Urothelium cell line (cell line): ENCODE measurements at regions not wholly inside any gene's neighbourhood (a gene's known extent, or its start where the extent isn't known, plus 50 kb on each side); places are given as distances from the start of the nearest gene placed in this dataset.
"Not testable (repeated sequence)": the region's sequence is repeated elsewhere in the genome, so short reads cannot be mapped to it uniquely, and the experiment has no call there.

ENCODE experiments used
- DNase-seq: peaks from one replicate; pipeline ENCODE4 v3.0.0; 2011; ENCODE audit warnings: low spot score, mixed read lengths
- FAIRE-seq: peaks from 2 replicates; lab custom pipeline; 2011; peaks lifted over from hg19 to GRCh38; lab: Jason Lieb, UNC

GRCh38 chr10:35979116-35979515 is 337.0 kb upstream of the FZD8 start:
- FAIRE-seq (peak; percentile 48), DNase-seq (no peak)

GRCh38 chr10:35973912-35974591 is 332.0 kb upstream of the FZD8 start:
- DNase-seq, result not testable (repeated sequence)
- FAIRE-seq, result peak; percentile 53

GRCh38 chr10:35972275-35972674 is 330.2 kb upstream of the FZD8 start:
- no peak for DNase-seq
- FAIRE-seq, result no peak

- no peak for DNase-seq
These were observed 329.3 kb upstream of the FZD8 start for GRCh38 chr10:35971397-35971796.

GRCh38 chr10:35963685-35964084 is 321.6 kb upstream of the FZD8 start:
- no peak for DNase-seq
- no peak for FAIRE-seq

More at GRCh38 chr10:35971397-35971796, 329.3 kb upstream of the FZD8 start:
- no peak for FAIRE-seq

- DNase-seq, result no peak
- no peak for FAIRE-seq
These were observed 319.4 kb upstream of the FZD8 start for GRCh38 chr10:35961501-35961900.

GRCh38 chr10:35959252-35959651 is 317.2 kb upstream of the FZD8 start:
- no peak for FAIRE-seq
- DNase-seq, result no peak

GRCh38 chr10:35958609-35959008 is 316.5 kb upstream of the FZD8 start:
- DNase-seq, FAIRE-seq: not testable (repeated sequence)

GRCh38 chr10:35950701-35951100 is 308.6 kb upstream of the FZD8 start:
- FAIRE-seq (no peak), DNase-seq (no peak)

- no peak for DNase-seq
- FAIRE-seq, result no peak
These were observed 308.1 kb upstream of the FZD8 start for GRCh38 chr10:35950226-35950625.

GRCh38 chr10:35949811-35950211 is 307.7 kb upstream of the FZD8 start:
- no peak for FAIRE-seq
- no peak for DNase-seq

GRCh38 chr10:35946556-35946955 is 304.5 kb upstream of the FZD8 start:
- FAIRE-seq (no peak), DNase-seq (no peak)

- no peak for DNase-seq
These were observed 300.0 kb upstream of the FZD8 start for GRCh38 chr10:35942057-35942456.

GRCh38 chr10:35940141-35941041 is 298.3 kb upstream of the FZD8 start:
- no peak for FAIRE-seq
- no peak for DNase-seq

More at GRCh38 chr10:35942057-35942456, 300.0 kb upstream of the FZD8 start:
- FAIRE-seq, result no peak

- DNase-seq (no peak), FAIRE-seq (no peak)
These were observed 296.1 kb upstream of the FZD8 start for GRCh38 chr10:35938160-35938559.

GRCh38 chr10:35937546-35937945 is 295.4 kb upstream of the FZD8 start:
- no peak for FAIRE-seq

GRCh38 chr10:35934642-35934995 is 292.5 kb upstream of the FZD8 start:
- no peak for FAIRE-seq
- DNase-seq, result no peak

More at GRCh38 chr10:35937546-35937945, 295.4 kb upstream of the FZD8 start:
- DNase-seq, result no peak

GRCh38 chr10:35933940-35934641 is 292.0 kb upstream of the FZD8 start:
- DNase-seq, result no peak
- no peak for FAIRE-seq

- no peak for DNase-seq
- FAIRE-seq, result no peak
These were observed 291.4 kb upstream of the FZD8 start for GRCh38 chr10:35933491-35933890.

- not testable (repeated sequence) for DNase-seq, FAIRE-seq
These were observed 287.9 kb upstream of the FZD8 start for GRCh38 chr10:35929962-35930361.

- no peak for FAIRE-seq
- no peak for DNase-seq
These were observed 286.7 kb upstream of the FZD8 start for GRCh38 chr10:35928748-35929147.
